GM23338 (cell line): ENCODE measurements at regions not wholly inside any gene's neighbourhood (a gene's known extent, or its start where the extent isn't known, plus 50 kb on each side); places are given as distances from the start of the nearest gene placed in this dataset.

Source experiments
- ATAC-seq: fragments of 200-7000 bp; cut with Tn5 transposase; 3 replicates; pipeline ENCODE4 v1.9.1; 2020
- DNase-seq: peaks from one replicate; pipeline ENCODE4 v3.0.0-alpha.2; 2015; ENCODE audit warnings: low spot score
- H2AFZ ChIP-seq: fragments of 200-600 bp; sonication (generic); 2 replicates; pipeline ENCODE4 v1.8.0; 2016; ENCODE audit warnings: antibody characterized with exemption, mild to moderate bottlenecking, moderate library complexity
- H3F3A ChIP-seq: fragments of 200-600 bp; sonication (generic); replicated peaks from 2 replicates; pipeline ENCODE4 v1.8.0; 2017; ENCODE audit warnings: antibody characterized with exemption, mixed run types, low read depth
- H3K27ac ChIP-seq: fragments of 200-600 bp; sonication (generic); 2 replicates; pipeline ENCODE4 v1.6.1; 2016; ENCODE audit warnings: low read depth
- H3K27me3 ChIP-seq: fragments of 200-600 bp; sonication (generic); 2 replicates; pipeline ENCODE4 v1.8.0; 2016; ENCODE audit warnings: mild to moderate bottlenecking, mixed run types, moderate library complexity; ENCODE audit not compliant: insufficient read depth
- H3K36me3 ChIP-seq: fragments of 200-600 bp; sonication (generic); 2 replicates; pipeline ENCODE4 v1.8.0; 2016; ENCODE audit warnings: mild to moderate bottlenecking; ENCODE audit not compliant: insufficient read depth
- H3K4me1 ChIP-seq: fragments of 200-600 bp; sonication (generic); 2 replicates; pipeline ENCODE4 v1.8.0; 2016; ENCODE audit warnings: mild to moderate bottlenecking, moderate library complexity; ENCODE audit not compliant: insufficient read depth
- H3K4me2 ChIP-seq: fragments of 200-600 bp; sonication (generic); 2 replicates; pipeline ENCODE4 v1.7.1; 2017; ENCODE audit warnings: mixed run types
- H3K4me3 ChIP-seq: fragments of 200-600 bp; sonication (generic); 2 replicates; pipeline ENCODE4 v1.6.1; 2016; ENCODE audit warnings: mixed run types
- H3K79me2 ChIP-seq: fragments of 200-600 bp; sonication (generic); replicated peaks from 2 replicates; pipeline ENCODE4 v1.8.0; 2017; ENCODE audit warnings: mild to moderate bottlenecking; ENCODE audit not compliant: insufficient read depth
- H3K9me2 ChIP-seq: fragments of 200-600 bp; sonication (generic); 2 replicates; pipeline ENCODE4 v1.8.0; 2017; ENCODE audit not compliant: insufficient read depth
- H4K20me1 ChIP-seq: fragments of 200-600 bp; sonication (generic); replicated peaks from 2 replicates; pipeline ENCODE4 v1.8.0; 2017; ENCODE audit warnings: mild to moderate bottlenecking; ENCODE audit not compliant: insufficient read depth
- H3K27ac Mint-ChIP-seq: 2 replicates; pipeline ENCODE4 v1.8.0; 2020; ENCODE audit warnings: inconsistent platforms, mild to moderate bottlenecking, moderate library complexity, mixed read lengths
- H3K27me3 Mint-ChIP-seq: 3 replicates; pipeline ENCODE4 v1.8.0; 2022; ENCODE audit warnings: low read depth, mild to moderate bottlenecking, moderate library complexity, mixed read lengths, inconsistent platforms; ENCODE audit not compliant: insufficient read depth, poor library complexity
- H3K36me3 Mint-ChIP-seq: 3 replicates; pipeline ENCODE4 v1.8.0; 2021; ENCODE audit warnings: low read depth, mild to moderate bottlenecking, inconsistent platforms, moderate library complexity, mixed read lengths
- H3K4me1 Mint-ChIP-seq: 3 replicates; pipeline ENCODE4 v1.8.0; 2020; ENCODE audit warnings: mild to moderate bottlenecking, inconsistent platforms, mixed read lengths
- H3K4me3 Mint-ChIP-seq: 3 replicates; pipeline ENCODE4 v1.8.0; 2021; ENCODE audit warnings: moderate library complexity, mild to moderate bottlenecking, inconsistent platforms, mixed read lengths
- H3K9me3 Mint-ChIP-seq: 3 replicates; pipeline ENCODE4 v1.8.0; 2020; ENCODE audit warnings: moderate library complexity, mild to moderate bottlenecking, inconsistent platforms, mixed read lengths
- CREB1 ChIP-seq: fragments of 250-450 bp; sonication (Bioruptor Pico); IDR thresholded peaks from 2 replicates; pipeline ENCODE4 v1.5.0; 2020; ENCODE audit warnings: low read depth, mild to moderate bottlenecking, moderate library complexity
- EZH2 ChIP-seq: fragments of 200-600 bp; sonication (generic); IDR thresholded peaks from one replicate; pipeline ENCODE4 v1.8.0; 2017; ENCODE audit warnings: antibody characterized with exemption, mild to moderate bottlenecking, low read depth; ENCODE audit not compliant: unreplicated experiment
- EZH2phosphoT487 ChIP-seq: fragments of 200-600 bp; sonication (generic); IDR thresholded peaks from one replicate; pipeline ENCODE4 v1.8.1; 2018; ENCODE audit warnings: antibody characterized with exemption; ENCODE audit not compliant: unreplicated experiment
- JUNB ChIP-seq: IDR thresholded peaks from one replicate; pipeline ENCODE4 v1.6.1; 2016; ENCODE audit warnings: antibody characterized with exemption; ENCODE audit not compliant: unreplicated experiment
- NANOG ChIP-seq: IDR thresholded peaks from 2 replicates; pipeline ENCODE4 v1.6.1; 2016; ENCODE audit warnings: antibody characterized with exemption, borderline replicate concordance
- POLR2AphosphoS5 ChIP-seq: IDR thresholded peaks from 2 replicates; pipeline ENCODE4 v1.6.1; 2016; ENCODE audit warnings: antibody characterized with exemption, low read depth
- STAT1 ChIP-seq: IDR thresholded peaks from one replicate; pipeline ENCODE4 v1.6.1; 2016; ENCODE audit warnings: antibody characterized with exemption; ENCODE audit not compliant: unreplicated experiment
- ZNF114 ChIP-seq: fragments of 250-450 bp; sonication (Bioruptor Pico); IDR thresholded peaks from 2 replicates; pipeline ENCODE4 v1.5.0; 2020; ENCODE audit warnings: mild to moderate bottlenecking, moderate library complexity
- ZNF331 ChIP-seq: fragments of 250-450 bp; sonication (Bioruptor Pico); IDR thresholded peaks from 2 replicates; pipeline ENCODE4 v1.5.0; 2020; ENCODE audit warnings: low read depth, mild to moderate bottlenecking, moderate library complexity
- TF ChIP-seq, protein P1 (sequence below), 2 experiments: fragments of 200-600 bp in 1 of 2; sonication (generic) in 1 of 2; conservative IDR thresholded peaks; 2 replicates each; pipeline versions ENCODE4 v1.5.1 to v1.6.1; 2016 to 2017; ENCODE audit warnings: antibody characterized with exemption in 2 of 2, low read depth in 2 of 2, mild to moderate bottlenecking in 2 of 2, moderate library complexity in 1 of 2
- TF ChIP-seq, protein P2 (sequence below): IDR thresholded peaks from one replicate; pipeline ENCODE4 v1.6.1; 2018; ENCODE audit warnings: antibody characterized with exemption; ENCODE audit not compliant: unreplicated experiment
- TF ChIP-seq, protein P3 (sequence below): IDR thresholded peaks from 2 replicates; pipeline ENCODE4 v1.6.1; 2016; ENCODE audit warnings: antibody characterized with exemption
- TF ChIP-seq, protein P4 (sequence below): fragments of 250-450 bp; sonication (Bioruptor Pico); IDR thresholded peaks from 2 replicates; pipeline ENCODE4 v1.5.0; 2020; ENCODE audit warnings: mild to moderate bottlenecking, moderate library complexity

DNA sequence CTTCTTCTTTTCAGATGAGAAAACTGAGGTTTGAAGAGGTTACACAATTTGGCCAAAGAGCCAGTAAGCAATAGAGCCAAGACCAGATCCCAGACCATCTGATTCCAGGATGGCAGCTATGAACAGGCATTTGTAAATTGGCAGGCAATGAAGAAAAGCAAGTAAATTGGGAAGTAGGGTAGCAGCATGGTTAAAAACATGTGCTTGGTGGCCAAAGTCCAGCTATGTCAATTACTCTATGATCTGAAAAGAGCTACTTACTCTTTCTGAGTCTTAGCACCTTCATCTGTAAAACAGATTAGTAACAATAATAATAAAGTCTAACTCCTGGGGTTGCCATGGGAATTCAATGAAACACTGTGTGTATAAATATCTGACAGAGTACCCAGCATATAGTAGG is 60.2 kb upstream of the MDM1 start:
- no peaks in the 10 kb centered on the region for H3K9me2 ChIP-seq
- Mint-ChIP-seq H3K27me3 (peaks cover 2% of the 10 kb centered on the region), H3K9me3 (peaks cover 11% of the 10 kb centered on the region), H3K36me3 (peaks cover 6% of the 10 kb centered on the region; the same call in 1 of the 3 replicates), H3K4me3 (no peak overlapping the region), H3K4me1 (no peaks in the 10 kb centered on the region), H3K27ac (no peak overlapping the region)
- H3K27me3 ChIP-seq, result no peaks in the 10 kb centered on the region
- no peak for ATAC-seq
- no peaks in the 10 kb centered on the region for H4K20me1 ChIP-seq
- H3F3A ChIP-seq, result no peaks in the 10 kb centered on the region
- no peaks in the 10 kb centered on the region for H3K4me1 ChIP-seq
- no peak for DNase-seq
- no peak overlapping the region for H3K4me2 ChIP-seq
- TF ChIP-seq, protein P1, sequence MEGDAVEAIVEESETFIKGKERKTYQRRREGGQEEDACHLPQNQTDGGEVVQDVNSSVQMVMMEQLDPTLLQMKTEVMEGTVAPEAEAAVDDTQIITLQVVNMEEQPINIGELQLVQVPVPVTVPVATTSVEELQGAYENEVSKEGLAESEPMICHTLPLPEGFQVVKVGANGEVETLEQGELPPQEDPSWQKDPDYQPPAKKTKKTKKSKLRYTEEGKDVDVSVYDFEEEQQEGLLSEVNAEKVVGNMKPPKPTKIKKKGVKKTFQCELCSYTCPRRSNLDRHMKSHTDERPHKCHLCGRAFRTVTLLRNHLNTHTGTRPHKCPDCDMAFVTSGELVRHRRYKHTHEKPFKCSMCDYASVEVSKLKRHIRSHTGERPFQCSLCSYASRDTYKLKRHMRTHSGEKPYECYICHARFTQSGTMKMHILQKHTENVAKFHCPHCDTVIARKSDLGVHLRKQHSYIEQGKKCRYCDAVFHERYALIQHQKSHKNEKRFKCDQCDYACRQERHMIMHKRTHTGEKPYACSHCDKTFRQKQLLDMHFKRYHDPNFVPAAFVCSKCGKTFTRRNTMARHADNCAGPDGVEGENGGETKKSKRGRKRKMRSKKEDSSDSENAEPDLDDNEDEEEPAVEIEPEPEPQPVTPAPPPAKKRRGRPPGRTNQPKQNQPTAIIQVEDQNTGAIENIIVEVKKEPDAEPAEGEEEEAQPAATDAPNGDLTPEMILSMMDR (conservative IDR thresholded peaks at IDR 0.05; ENCODE audit: low read depth in 2 of 2), result no peak
- TF ChIP-seq, protein P2, sequence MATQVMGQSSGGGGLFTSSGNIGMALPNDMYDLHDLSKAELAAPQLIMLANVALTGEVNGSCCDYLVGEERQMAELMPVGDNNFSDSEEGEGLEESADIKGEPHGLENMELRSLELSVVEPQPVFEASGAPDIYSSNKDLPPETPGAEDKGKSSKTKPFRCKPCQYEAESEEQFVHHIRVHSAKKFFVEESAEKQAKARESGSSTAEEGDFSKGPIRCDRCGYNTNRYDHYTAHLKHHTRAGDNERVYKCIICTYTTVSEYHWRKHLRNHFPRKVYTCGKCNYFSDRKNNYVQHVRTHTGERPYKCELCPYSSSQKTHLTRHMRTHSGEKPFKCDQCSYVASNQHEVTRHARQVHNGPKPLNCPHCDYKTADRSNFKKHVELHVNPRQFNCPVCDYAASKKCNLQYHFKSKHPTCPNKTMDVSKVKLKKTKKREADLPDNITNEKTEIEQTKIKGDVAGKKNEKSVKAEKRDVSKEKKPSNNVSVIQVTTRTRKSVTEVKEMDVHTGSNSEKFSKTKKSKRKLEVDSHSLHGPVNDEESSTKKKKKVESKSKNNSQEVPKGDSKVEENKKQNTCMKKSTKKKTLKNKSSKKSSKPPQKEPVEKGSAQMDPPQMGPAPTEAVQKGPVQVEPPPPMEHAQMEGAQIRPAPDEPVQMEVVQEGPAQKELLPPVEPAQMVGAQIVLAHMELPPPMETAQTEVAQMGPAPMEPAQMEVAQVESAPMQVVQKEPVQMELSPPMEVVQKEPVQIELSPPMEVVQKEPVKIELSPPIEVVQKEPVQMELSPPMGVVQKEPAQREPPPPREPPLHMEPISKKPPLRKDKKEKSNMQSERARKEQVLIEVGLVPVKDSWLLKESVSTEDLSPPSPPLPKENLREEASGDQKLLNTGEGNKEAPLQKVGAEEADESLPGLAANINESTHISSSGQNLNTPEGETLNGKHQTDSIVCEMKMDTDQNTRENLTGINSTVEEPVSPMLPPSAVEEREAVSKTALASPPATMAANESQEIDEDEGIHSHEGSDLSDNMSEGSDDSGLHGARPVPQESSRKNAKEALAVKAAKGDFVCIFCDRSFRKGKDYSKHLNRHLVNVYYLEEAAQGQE, result no peak
- TF ChIP-seq NANOG, result no peak
- TF ChIP-seq, protein P3, sequence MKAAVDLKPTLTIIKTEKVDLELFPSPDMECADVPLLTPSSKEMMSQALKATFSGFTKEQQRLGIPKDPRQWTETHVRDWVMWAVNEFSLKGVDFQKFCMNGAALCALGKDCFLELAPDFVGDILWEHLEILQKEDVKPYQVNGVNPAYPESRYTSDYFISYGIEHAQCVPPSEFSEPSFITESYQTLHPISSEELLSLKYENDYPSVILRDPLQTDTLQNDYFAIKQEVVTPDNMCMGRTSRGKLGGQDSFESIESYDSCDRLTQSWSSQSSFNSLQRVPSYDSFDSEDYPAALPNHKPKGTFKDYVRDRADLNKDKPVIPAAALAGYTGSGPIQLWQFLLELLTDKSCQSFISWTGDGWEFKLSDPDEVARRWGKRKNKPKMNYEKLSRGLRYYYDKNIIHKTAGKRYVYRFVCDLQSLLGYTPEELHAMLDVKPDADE, result no peak
- no peak for TF ChIP-seq STAT1
- no peak for TF ChIP-seq ZNF114 (CRISPR knock-in tag)
- TF ChIP-seq, protein P4, sequence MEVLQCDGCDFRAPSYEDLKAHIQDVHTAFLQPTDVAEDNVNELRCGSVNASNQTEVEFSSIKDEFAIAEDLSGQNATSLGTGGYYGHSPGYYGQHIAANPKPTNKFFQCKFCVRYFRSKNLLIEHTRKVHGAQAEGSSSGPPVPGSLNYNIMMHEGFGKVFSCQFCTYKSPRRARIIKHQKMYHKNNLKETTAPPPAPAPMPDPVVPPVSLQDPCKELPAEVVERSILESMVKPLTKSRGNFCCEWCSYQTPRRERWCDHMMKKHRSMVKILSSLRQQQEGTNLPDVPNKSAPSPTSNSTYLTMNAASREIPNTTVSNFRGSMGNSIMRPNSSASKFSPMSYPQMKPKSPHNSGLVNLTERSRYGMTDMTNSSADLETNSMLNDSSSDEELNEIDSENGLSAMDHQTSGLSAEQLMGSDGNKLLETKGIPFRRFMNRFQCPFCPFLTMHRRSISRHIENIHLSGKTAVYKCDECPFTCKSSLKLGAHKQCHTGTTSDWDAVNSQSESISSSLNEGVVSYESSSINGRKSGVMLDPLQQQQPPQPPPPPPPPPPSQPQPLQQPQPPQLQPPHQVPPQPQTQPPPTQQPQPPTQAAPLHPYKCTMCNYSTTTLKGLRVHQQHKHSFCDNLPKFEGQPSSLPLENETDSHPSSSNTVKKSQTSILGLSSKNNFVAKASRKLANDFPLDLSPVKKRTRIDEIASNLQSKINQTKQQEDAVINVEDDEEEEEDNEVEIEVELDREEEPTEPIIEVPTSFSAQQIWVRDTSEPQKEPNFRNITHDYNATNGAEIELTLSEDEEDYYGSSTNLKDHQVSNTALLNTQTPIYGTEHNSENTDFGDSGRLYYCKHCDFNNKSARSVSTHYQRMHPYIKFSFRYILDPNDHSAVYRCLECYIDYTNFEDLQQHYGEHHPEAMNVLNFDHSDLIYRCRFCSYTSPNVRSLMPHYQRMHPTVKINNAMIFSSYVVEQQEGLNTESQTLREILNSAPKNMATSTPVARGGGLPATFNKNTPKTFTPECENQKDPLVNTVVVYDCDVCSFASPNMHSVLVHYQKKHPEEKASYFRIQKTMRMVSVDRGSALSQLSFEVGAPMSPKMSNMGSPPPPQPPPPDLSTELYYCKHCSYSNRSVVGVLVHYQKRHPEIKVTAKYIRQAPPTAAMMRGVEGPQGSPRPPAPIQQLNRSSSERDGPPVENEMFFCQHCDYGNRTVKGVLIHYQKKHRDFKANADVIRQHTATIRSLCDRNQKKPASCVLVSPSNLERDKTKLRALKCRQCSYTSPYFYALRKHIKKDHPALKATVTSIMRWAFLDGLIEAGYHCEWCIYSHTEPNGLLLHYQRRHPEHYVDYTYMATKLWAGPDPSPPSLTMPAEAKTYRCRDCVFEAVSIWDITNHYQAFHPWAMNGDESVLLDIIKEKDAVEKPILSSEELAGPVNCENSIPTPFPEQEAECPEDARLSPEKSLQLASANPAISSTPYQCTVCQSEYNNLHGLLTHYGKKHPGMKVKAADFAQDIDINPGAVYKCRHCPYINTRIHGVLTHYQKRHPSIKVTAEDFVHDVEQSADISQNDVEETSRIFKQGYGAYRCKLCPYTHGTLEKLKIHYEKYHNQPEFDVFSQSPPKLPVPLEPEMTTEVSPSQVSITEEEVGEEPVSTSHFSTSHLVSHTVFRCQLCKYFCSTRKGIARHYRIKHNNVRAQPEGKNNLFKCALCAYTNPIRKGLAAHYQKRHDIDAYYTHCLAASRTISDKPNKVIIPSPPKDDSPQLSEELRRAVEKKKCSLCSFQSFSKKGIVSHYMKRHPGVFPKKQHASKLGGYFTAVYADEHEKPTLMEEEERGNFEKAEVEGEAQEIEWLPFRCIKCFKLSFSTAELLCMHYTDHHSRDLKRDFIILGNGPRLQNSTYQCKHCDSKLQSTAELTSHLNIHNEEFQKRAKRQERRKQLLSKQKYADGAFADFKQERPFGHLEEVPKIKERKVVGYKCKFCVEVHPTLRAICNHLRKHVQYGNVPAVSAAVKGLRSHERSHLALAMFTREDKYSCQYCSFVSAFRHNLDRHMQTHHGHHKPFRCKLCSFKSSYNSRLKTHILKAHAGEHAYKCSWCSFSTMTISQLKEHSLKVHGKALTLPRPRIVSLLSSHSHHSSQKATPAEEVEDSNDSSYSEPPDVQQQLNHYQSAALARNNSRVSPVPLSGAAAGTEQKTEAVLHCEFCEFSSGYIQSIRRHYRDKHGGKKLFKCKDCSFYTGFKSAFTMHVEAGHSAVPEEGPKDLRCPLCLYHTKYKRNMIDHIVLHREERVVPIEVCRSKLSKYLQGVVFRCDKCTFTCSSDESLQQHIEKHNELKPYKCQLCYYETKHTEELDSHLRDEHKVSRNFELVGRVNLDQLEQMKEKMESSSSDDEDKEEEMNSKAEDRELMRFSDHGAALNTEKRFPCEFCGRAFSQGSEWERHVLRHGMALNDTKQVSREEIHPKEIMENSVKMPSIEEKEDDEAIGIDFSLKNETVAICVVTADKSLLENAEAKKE, result no peak
- no peak for TF ChIP-seq POLR2AphosphoS5
- TF ChIP-seq EZH2, result no peak
- no peak for TF ChIP-seq CREB1
- no peak for TF ChIP-seq JUNB
- no peak for TF ChIP-seq ZNF331 (CRISPR knock-in tag)
- no peak for TF ChIP-seq EZH2phosphoT487
- H3K79me2 ChIP-seq, result no peaks in the 10 kb centered on the region
- H2AFZ ChIP-seq, result no peak overlapping the region
- H3K4me3 ChIP-seq, result no peak overlapping the region
- H3K27ac ChIP-seq, result no peak overlapping the region
- H3K36me3 ChIP-seq, result 0 out of 2 replicates have a peak, but pooled peaks cover 3% of the 10 kb centered on the region
